ENCODE measurements at regions not wholly inside any gene's neighbourhood (a gene's known extent, or its start where the extent isn't known, plus 50 kb on each side); places are given as distances from the start of the nearest gene placed in this dataset.

DNA sequence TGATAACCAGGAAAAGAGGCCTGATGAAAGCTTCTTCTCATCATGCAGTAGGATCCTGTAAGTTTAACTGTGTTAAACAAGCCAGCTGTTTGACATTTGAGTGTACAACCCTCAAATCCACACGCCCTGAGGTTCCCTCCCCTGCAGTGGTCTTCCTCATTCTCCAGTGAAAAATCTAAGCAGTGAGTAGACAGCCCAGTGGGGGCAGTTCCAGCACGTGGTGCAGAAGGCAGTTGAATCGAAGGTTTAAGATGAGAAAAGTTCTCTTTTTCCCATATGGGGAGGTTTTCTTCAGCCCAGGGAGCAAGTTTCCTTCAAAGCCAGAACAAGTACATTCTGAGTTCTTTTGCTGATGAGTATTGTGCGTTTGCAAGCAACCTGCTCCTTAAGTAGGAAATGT is 174.5 kb downstream of the NR2F2 start:
- Histone ChIP-seq H3K36me3 (no peaks in the 10 kb centered on the region), H3K4me3 (no peak overlapping the region), H3K4me1 (no peaks in the 10 kb centered on the region), H3K27me3 (no peaks in the 10 kb centered on the region), H3K27ac (no peak overlapping the region), H3K9me3 (no peaks in the 10 kb centered on the region)
- intact Hi-C loops (cut with DNase I; ENCODE audit: low total_unique reads): no loop called here
- TF ChIP-seq POLR2AphosphoS5 (IDR thresholded peaks at IDR 0.05) (no peak), POLR2A (IDR thresholded peaks at IDR 0.05) (no peak)
- TF ChIP-seq, protein P1, sequence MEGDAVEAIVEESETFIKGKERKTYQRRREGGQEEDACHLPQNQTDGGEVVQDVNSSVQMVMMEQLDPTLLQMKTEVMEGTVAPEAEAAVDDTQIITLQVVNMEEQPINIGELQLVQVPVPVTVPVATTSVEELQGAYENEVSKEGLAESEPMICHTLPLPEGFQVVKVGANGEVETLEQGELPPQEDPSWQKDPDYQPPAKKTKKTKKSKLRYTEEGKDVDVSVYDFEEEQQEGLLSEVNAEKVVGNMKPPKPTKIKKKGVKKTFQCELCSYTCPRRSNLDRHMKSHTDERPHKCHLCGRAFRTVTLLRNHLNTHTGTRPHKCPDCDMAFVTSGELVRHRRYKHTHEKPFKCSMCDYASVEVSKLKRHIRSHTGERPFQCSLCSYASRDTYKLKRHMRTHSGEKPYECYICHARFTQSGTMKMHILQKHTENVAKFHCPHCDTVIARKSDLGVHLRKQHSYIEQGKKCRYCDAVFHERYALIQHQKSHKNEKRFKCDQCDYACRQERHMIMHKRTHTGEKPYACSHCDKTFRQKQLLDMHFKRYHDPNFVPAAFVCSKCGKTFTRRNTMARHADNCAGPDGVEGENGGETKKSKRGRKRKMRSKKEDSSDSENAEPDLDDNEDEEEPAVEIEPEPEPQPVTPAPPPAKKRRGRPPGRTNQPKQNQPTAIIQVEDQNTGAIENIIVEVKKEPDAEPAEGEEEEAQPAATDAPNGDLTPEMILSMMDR (IDR thresholded peaks at IDR 0.05): no peak
- no peak for DNase-seq (ENCODE audit: low spot score in 2 of 2)

GRCh38 chr15:96514607-96515285 is 184.2 kb downstream of the NR2F2 start:
- H3K36me3 ChIP-seq: no peaks in the 10 kb centered on the region
- TF ChIP-seq POLR2A (IDR thresholded peaks at IDR 0.05) (no peak), POLR2AphosphoS5 (IDR thresholded peaks at IDR 0.05) (no peak)
- TF ChIP-seq, protein P1 (IDR thresholded peaks at IDR 0.05): no peak
- intact Hi-C loops (cut with DNase I; ENCODE audit: low total_unique reads): no loop called here

DNA sequence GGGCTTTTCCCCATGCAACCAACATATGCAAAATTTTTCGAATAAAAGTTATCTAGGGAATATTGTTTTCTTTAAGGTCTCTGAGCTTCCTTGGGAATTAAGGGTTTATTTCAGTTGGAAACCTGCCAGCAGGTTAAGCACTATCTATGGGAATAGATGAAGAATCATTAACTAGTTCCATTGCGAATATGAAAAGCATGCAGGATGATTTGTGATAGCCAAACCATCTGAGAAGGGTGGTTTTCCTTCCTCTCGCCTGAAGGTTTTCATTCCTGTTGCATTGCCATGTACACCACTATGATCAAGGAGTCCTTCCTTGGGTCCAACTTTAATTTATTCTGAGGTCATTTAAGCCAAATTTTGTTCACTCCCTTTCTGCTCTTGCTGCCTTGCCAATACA is 184.9 kb downstream of the NR2F2 start:
- H3K4me1 ChIP-seq: no peaks in the 10 kb centered on the region
- no peaks in the 10 kb centered on the region for H3K9me3 ChIP-seq
- no peaks in the 10 kb centered on the region for H3K36me3 ChIP-seq
- no peak overlapping the region for H3K4me3 ChIP-seq
- intact Hi-C loops (cut with DNase I; ENCODE audit: low total_unique reads): no loop called here
- TF ChIP-seq POLR2AphosphoS5 (IDR thresholded peaks at IDR 0.05): no peak
- no peak for TF ChIP-seq POLR2A (IDR thresholded peaks at IDR 0.05)
- TF ChIP-seq, protein P1 (IDR thresholded peaks at IDR 0.05): no peak
- no peak overlapping the region for H3K27ac ChIP-seq
- peaks cover 0 to 3% of the 10 kb centered on the region in 2 donors for H3K27me3 ChIP-seq
- no peak for DNase-seq (ENCODE audit: low spot score in 2 of 2)

More at GRCh38 chr15:96514607-96515285, 184.2 kb downstream of the NR2F2 start:
- H3K4me3 ChIP-seq: no peak overlapping the region
- H3K27me3 ChIP-seq: peaks cover 0 to 3% of the 10 kb centered on the region in 2 donors
- H3K4me1 ChIP-seq: no peaks in the 10 kb centered on the region
- H3K9me3 ChIP-seq: no peaks in the 10 kb centered on the region
- H3K27ac ChIP-seq: no peak overlapping the region
- DNase-seq (ENCODE audit: low spot score in 2 of 2): no peak

GRCh38 chr15:96521386-96521785 is 190.9 kb downstream of the NR2F2 start:
- no peaks in the 10 kb centered on the region for H3K4me1 ChIP-seq
- H3K27ac ChIP-seq: no peak overlapping the region
- TF ChIP-seq POLR2A (IDR thresholded peaks at IDR 0.05) (no peak), POLR2AphosphoS5 (IDR thresholded peaks at IDR 0.05) (no peak)
- TF ChIP-seq, protein P1 (IDR thresholded peaks at IDR 0.05): no peak
- no peaks in the 10 kb centered on the region for H3K36me3 ChIP-seq
- no peak for DNase-seq (ENCODE audit: low spot score in 2 of 2)
- peaks cover 0 to 8% of the 10 kb centered on the region in 2 donors for H3K27me3 ChIP-seq
- H3K4me3 ChIP-seq: no peak overlapping the region
- H3K9me3 ChIP-seq: peaks cover 0 to 20% of the 10 kb centered on the region in 2 donors
- intact Hi-C loops (cut with DNase I; ENCODE audit: low total_unique reads): no loop called here

GRCh38 chr15:96524676-96525417 is 194.3 kb downstream of the NR2F2 start:
- H3K36me3 ChIP-seq: no peaks in the 10 kb centered on the region
- H3K27ac ChIP-seq: no peak overlapping the region
- peaks cover 0 to 21% of the 10 kb centered on the region in 2 donors for H3K27me3 ChIP-seq
- no peaks in the 10 kb centered on the region for H3K4me1 ChIP-seq
- intact Hi-C loops (cut with DNase I; ENCODE audit: low total_unique reads): no loop called here
- DNase-seq (ENCODE audit: low spot score in 2 of 2): no peak
- no peak overlapping the region for H3K4me3 ChIP-seq
- H3K9me3 ChIP-seq: peaks cover 0 to 20% of the 10 kb centered on the region in 2 donors
- TF ChIP-seq POLR2A (IDR thresholded peaks at IDR 0.05) (no peak), POLR2AphosphoS5 (IDR thresholded peaks at IDR 0.05) (no peak)
- TF ChIP-seq, protein P1 (IDR thresholded peaks at IDR 0.05): no peak

Measured in breast epithelium (tissue), 4 donors.